ENCODE measurements at regions not wholly inside any gene's neighbourhood (a gene's known extent, or its start where the extent isn't known, plus 50 kb on each side); places are given as distances from the start of the nearest gene placed in this dataset.

GRCh38 chr18:37987901-37988300 is 422.3 kb upstream of the CELF4 start:
- no peak for DNase-seq

GRCh38 chr18:37986665-37987064 is 421.1 kb upstream of the CELF4 start:
- no peak for DNase-seq

GRCh38 chr18:37985126-37985525 is 419.5 kb upstream of the CELF4 start:
- no peak for DNase-seq

- no peak for DNase-seq
Measured at GRCh38 chr18:37980556-37980955, 415.0 kb upstream of the CELF4 start.

- DNase-seq = no peak
Measured at GRCh38 chr18:37975446-37975845, 409.8 kb upstream of the CELF4 start.

- DNase-seq = no peak
Measured at GRCh38 chr18:37967261-37967660, 401.7 kb upstream of the CELF4 start.

GRCh38 chr18:37965572-37965970 is 400.0 kb upstream of the CELF4 start:
- no peak for DNase-seq

- DNase-seq = no peak
Measured at GRCh38 chr18:37964885-37965571, 399.4 kb upstream of the CELF4 start.

- DNase-seq = no peak
Measured at GRCh38 chr18:37963837-37964236, 398.2 kb upstream of the CELF4 start.

- no peak for DNase-seq
Measured at GRCh38 chr18:37962316-37962966, 396.8 kb upstream of the CELF4 start.

GRCh38 chr18:37958499-37958898 is 392.9 kb upstream of the CELF4 start:
- DNase-seq = no peak

- no peak for DNase-seq
Measured at GRCh38 chr18:37956902-37957301, 391.3 kb upstream of the CELF4 start.

GRCh38 chr18:37956020-37956419 is 390.4 kb upstream of the CELF4 start:
- no peak for DNase-seq

- DNase-seq = no peak
Measured at GRCh38 chr18:37955201-37955600, 389.6 kb upstream of the CELF4 start.

GRCh38 chr18:37953876-37954275 is 388.3 kb upstream of the CELF4 start:
- DNase-seq = no peak

GRCh38 chr18:37948471-37948870 is 382.9 kb upstream of the CELF4 start:
- DNase-seq = no peak

GRCh38 chr18:37946324-37946723 is 380.7 kb upstream of the CELF4 start:
- DNase-seq = no peak

GRCh38 chr18:37944700-37945270 is 379.2 kb upstream of the CELF4 start:
- no peak for DNase-seq

GRCh38 chr18:37937287-37937686 is 371.7 kb upstream of the CELF4 start:
- DNase-seq = no peak

GRCh38 chr18:37935086-37935485 is 369.5 kb upstream of the CELF4 start:
- no peak for DNase-seq

GRCh38 chr18:37930640-37931039 is 365.0 kb upstream of the CELF4 start:
- DNase-seq = no peak

- DNase-seq = no peak
Measured at GRCh38 chr18:37922162-37922561, 356.6 kb upstream of the CELF4 start.

GRCh38 chr18:37920865-37921264 is 355.3 kb upstream of the CELF4 start:
- no peak for DNase-seq

GRCh38 chr18:37913051-37913450 is 347.5 kb upstream of the CELF4 start:
- no peak for DNase-seq

- DNase-seq = no peak
Measured at GRCh38 chr18:37902344-37902743, 336.7 kb upstream of the CELF4 start.

Measured in CD4-positive, alpha-beta T cell treated with Interleukin-17A for 4 hours (primary cell).